Right cardiac atrium (tissue), 5 donors: ENCODE measurements at regions not wholly inside any gene's neighbourhood (a gene's known extent, or its start where the extent isn't known, plus 50 kb on each side); places are given as distances from the start of the nearest gene placed in this dataset.

Experiments used
- ATAC-seq, 2 donors: fragments of 200-7000 bp; cut with Tn5 transposase; one replicate each; pipeline versions ENCODE4 v1.8.0 to v1.9.1; 2020; ENCODE audit warnings: moderate library complexity in 2 of 2, mild to moderate bottlenecking in 1 of 2
- DNase-seq, 3 donors: peaks; one replicate each; pipeline ENCODE4 v3.0.0-alpha.2; 2020
- H3K27ac ChIP-seq: one replicate; pipeline ENCODE4 v1.5.1; 2013; ENCODE audit warnings: mild to moderate bottlenecking, low read length, control low read depth, moderate library complexity
- H3K27me3 ChIP-seq: one replicate; pipeline ENCODE4 v1.6.1; 2013; ENCODE audit not compliant: control insufficient read depth, insufficient read depth
- H3K4me1 ChIP-seq: one replicate; pipeline ENCODE4 v1.6.1; 2013; ENCODE audit warnings: low read length; ENCODE audit not compliant: control insufficient read depth, insufficient read depth
- H3K4me3 ChIP-seq: one replicate; pipeline ENCODE4 v1.5.1; 2013; ENCODE audit warnings: low read length, control low read depth
- H3K9me3 ChIP-seq: one replicate; pipeline ENCODE4 v1.6.1; 2013; ENCODE audit warnings: low read length; ENCODE audit not compliant: control insufficient read depth
- WGBS: extraction: QIAGEN DNeasy Blood & Tissue Kit; methylation state at CpG from one replicate; pipeline ENCODE4 v1.1.7; 2013; 5-methylcytosine and 5-hydroxymethylcytosine counted together
- intact Hi-C, 4 donors: fragments of 100-400 bp; cut with DNase I; formaldehyde crosslinking; loops; one replicate each; pipeline versions ENCODE4 v1.11.0 to v1.14.0; 2022 to 2023
- donor health status: healthy with polysubstance abuse.
- donor health status: DM: no; HTN: yes; CAD: no.
- donor health status: DM: no; HTN: no; CAD: no.
- donor health status: DM: no; HTN: yes; CAD: no; lungs with severe emphysema.
- donor health status: DM: yes; HTN: yes; CAD: no.

GRCh38 chr6:113181164-113181563 lies 676.0 kb upstream of the MARCKS start:
- DNase-seq (no peak), ATAC-seq (no peak)
- H3K4me3 ChIP-seq: no peak overlapping the region
- WGBS: 85% methylated on average over 3 of the region's 3 CpGs
- intact Hi-C loops: no loop called here
- H3K4me1 ChIP-seq: peaks cover 5% of the 10 kb centered on the region
- no peaks in the 10 kb centered on the region for H3K27me3 ChIP-seq
- H3K9me3 ChIP-seq: no peaks in the 10 kb centered on the region
- H3K27ac ChIP-seq: no peak overlapping the region

GRCh38 chr6:113182370-113183141 lies 674.6 kb upstream of the MARCKS start:
- H3K27ac ChIP-seq: no peak overlapping the region
- no peak for ATAC-seq

DNA sequence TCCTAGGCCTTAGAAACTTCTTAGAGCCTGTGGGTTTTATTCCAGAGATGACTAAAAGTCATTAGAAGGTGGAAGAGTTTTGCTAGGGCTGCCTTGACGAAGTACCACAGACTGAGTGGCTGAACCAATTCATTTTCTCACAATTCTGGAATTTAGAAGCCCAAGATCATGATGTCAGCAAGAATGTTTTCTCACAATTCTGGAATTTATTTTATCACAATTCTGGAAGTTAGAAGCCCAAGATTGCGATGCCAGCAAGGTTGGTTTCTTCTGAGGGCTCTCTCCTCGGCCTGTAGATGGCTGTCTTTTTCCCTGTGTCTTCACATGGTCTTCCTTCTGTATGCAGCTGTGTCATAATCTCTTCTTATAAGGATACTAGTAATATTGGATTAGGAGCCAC lies 672.9 kb upstream of the MARCKS start:
- Histone ChIP-seq H3K4me1 (peaks cover 5% of the 10 kb centered on the region), H3K9me3 (no peaks in the 10 kb centered on the region), H3K27ac (no peak overlapping the region), H3K4me3 (no peak overlapping the region), H3K27me3 (no peaks in the 10 kb centered on the region)
- DNase-seq (no peak), ATAC-seq (peak; percentile 16 to 40)
- intact Hi-C loops: no loop called here
- 76% methylated on average over 3 of the region's 3 CpGs for WGBS

More at GRCh38 chr6:113182370-113183141, 674.6 kb upstream of the MARCKS start:
- no peaks in the 10 kb centered on the region for H3K9me3 ChIP-seq
- intact Hi-C loops: no loop called here
- 61% methylated on average over 3 of the region's 3 CpGs for WGBS
- no peak for DNase-seq
- H3K27me3 ChIP-seq: no peaks in the 10 kb centered on the region
- H3K4me3 ChIP-seq: no peak overlapping the region
- peaks cover 5% of the 10 kb centered on the region for H3K4me1 ChIP-seq

DNA sequence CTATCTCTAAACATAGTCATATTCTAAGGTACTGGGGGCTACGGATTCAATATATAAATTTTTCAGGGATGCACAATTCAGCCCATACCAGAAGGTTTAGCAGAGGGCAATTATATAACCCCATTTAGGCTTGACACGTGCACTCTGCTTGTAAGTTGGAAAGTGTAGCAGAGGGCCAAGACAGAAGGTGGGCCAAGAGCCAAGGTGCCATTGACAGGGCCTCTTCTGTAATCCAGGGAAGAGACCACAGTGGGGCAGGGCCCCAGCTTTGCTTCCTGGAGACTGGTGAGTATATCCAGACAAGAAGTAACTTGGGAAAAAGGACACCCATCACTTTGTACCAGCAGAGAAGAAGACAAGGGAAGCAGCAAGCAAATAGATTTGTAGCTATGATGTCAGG lies 672.4 kb upstream of the MARCKS start:
- ATAC-seq: peak; percentile 79 to 96
- intact Hi-C loops: no loop called here
- Histone ChIP-seq H3K4me3 (no peak overlapping the region), H3K4me1 (peaks cover 5% of the 10 kb centered on the region), H3K27me3 (no peaks in the 10 kb centered on the region), H3K9me3 (no peaks in the 10 kb centered on the region), H3K27ac (no peak overlapping the region)
- peak; percentile 37 to 85 (median 81) for DNase-seq
- 57% methylated on average over 2 of the region's 2 CpGs for WGBS

GRCh38 chr6:113185299-113185698 lies 671.8 kb upstream of the MARCKS start:
- no peak overlapping the region for H3K4me3 ChIP-seq
- peaks cover 5% of the 10 kb centered on the region for H3K4me1 ChIP-seq
- no peaks in the 10 kb centered on the region for H3K27me3 ChIP-seq
- no peak for DNase-seq
- ATAC-seq: no peak
- H3K27ac ChIP-seq: no peak overlapping the region
- H3K9me3 ChIP-seq: no peaks in the 10 kb centered on the region
- intact Hi-C loops: no loop called here

- Histone ChIP-seq H3K27ac (no peak overlapping the region), H3K4me3 (no peak overlapping the region), H3K4me1 (peaks cover 5% of the 10 kb centered on the region), H3K9me3 (no peaks in the 10 kb centered on the region), H3K27me3 (no peaks in the 10 kb centered on the region)
- 70% methylated on average over 1 of the region's 1 CpG for WGBS
- DNase-seq: no peak
- ATAC-seq: no peak
- intact Hi-C loops: no loop called here
Observed at GRCh38 chr6:113187661-113188060, 669.5 kb upstream of the MARCKS start.

DNA sequence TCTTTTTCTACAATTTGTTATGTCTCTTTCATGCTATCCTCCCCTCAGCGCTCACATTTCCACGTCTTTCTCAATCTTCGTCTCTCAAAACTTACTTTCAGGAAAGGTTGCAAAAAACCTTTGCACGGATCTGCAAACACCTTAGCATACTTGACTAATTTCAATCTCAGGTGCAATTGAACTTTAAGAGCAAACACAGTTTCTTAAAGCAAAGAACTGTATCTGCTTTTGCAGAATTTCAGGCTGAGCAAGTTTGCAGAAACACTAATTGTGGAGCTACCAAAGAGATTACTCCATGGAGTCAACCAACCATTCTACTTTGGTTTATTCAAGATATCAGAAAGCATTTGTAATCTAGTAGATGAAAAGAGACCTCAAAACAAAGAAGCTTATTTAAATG lies 668.2 kb upstream of the MARCKS start:
- DNase-seq: no peak
- intact Hi-C loops: no loop called here
- Histone ChIP-seq H3K27ac (no peak overlapping the region), H3K4me1 (peaks cover 4% of the 10 kb centered on the region), H3K4me3 (no peak overlapping the region), H3K27me3 (no peaks in the 10 kb centered on the region), H3K9me3 (no peaks in the 10 kb centered on the region)
- WGBS: 97% methylated on average over 4 of the region's 4 CpGs
- ATAC-seq: no peak

- no peak overlapping the region for H3K27ac ChIP-seq
- no peaks in the 10 kb centered on the region for H3K9me3 ChIP-seq
- 98% methylated on average over 2 of the region's 2 CpGs for WGBS
- intact Hi-C loops: no loop called here
- H3K27me3 ChIP-seq: no peaks in the 10 kb centered on the region
- H3K4me1 ChIP-seq: no peaks in the 10 kb centered on the region
- ATAC-seq (no peak), DNase-seq (no peak)
- no peak overlapping the region for H3K4me3 ChIP-seq
Observed at GRCh38 chr6:113190170-113190569, 667.0 kb upstream of the MARCKS start.

DNA sequence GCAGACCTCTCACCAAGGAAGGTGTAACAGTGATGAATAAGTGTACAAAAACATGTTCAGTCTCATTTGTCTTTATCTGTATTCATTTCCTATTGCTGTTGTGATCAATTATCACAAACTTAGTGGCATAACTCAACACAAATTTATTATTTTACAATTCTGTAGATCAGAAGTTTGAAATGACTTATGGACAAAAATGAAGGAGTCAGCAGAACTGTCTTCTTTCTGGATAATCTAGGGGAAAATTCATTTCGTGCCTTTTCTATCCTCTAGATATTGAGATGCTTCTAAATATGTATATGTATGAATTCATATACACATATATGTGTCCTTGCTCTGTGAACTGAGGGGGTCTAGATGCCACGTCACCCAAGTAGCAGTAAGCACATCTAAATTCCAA lies 663.1 kb upstream of the MARCKS start:
- ATAC-seq (no peak), DNase-seq (no peak)
- intact Hi-C loops: no loop called here
- Histone ChIP-seq H3K4me3 (no peak overlapping the region), H3K9me3 (no peaks in the 10 kb centered on the region), H3K27ac (no peak overlapping the region), H3K4me1 (no peaks in the 10 kb centered on the region), H3K27me3 (no peaks in the 10 kb centered on the region)
- 81% methylated on average over 2 of the region's 2 CpGs for WGBS

DNA sequence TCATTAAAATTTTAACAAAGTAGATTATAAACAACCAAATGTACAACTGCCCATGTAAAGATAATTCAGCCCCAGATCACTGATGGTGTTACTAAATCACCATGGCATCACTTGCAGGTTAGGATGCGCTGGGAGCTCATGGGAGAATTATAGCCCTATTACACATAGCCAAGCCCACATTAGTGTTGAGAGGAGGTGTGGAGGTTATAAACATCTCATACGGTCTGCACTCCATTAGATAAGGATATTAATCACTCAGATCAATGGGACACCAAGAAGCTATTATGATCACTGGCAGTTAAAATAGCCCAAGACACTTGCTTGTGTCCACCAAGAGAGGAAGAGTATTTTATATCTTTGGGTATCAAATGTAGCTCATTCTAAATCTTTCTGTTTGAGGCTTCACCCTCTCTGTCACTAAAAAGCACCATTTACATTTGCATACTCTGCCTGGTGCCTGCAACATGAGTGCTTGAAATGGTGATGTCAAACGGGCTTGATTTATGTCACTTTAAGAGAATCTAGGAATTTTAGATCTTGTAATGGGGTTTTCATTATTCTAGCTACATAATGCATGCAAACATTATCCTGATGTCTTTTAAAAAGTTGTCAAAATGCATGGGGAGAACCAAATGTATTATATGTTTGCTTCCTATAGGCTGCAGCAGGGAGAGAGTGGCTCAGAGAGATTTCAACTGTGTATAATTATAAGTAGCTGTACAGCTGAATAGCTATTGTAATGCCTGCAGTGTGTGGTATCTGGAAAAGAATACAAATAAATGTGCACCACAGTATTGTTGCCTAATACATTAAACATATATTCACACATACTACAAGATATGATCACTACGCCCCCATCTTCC lies 654.1 kb upstream of the MARCKS start:
- ATAC-seq (no peak), DNase-seq (no peak)
- intact Hi-C loops: no loop called here
- Histone ChIP-seq H3K27ac (no peak overlapping the region), H3K4me3 (no peak overlapping the region), H3K4me1 (no peaks in the 10 kb centered on the region), H3K9me3 (no peaks in the 10 kb centered on the region), H3K27me3 (no peaks in the 10 kb centered on the region)
- 88% methylated on average over 4 of the region's 4 CpGs for WGBS

DNA sequence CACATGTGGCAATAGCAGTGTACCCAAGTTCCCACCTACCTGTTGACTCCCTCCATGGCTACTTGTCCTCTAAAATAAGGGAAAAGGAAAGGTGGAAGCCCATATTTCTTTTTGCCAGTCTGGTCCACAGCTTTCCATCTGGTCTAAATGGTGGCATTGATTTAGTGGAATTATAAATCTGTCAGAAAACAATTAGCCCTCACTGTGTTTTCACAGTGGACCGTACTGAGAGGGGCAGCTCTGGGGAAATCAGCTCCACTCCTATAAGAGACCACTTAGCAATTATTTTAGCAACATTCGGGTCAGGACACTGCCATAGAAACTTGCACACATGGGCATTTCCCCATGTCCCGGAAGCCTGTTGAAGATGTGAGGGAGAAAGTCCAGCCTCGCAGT lies 653.4 kb upstream of the MARCKS start:
- ATAC-seq: no peak
- Histone ChIP-seq H3K27ac (no peak overlapping the region), H3K9me3 (no peaks in the 10 kb centered on the region), H3K27me3 (no peaks in the 10 kb centered on the region), H3K4me3 (no peak overlapping the region), H3K4me1 (no peaks in the 10 kb centered on the region)
- no peak for DNase-seq
- WGBS: 93% methylated on average over 4 of the region's 4 CpGs
- intact Hi-C loops: no loop called here
